ENCODE measurements at regions not wholly inside any gene's neighbourhood (a gene's known extent, or its start where the extent isn't known, plus 50 kb on each side); places are given as distances from the start of the nearest gene placed in this dataset.

DNA sequence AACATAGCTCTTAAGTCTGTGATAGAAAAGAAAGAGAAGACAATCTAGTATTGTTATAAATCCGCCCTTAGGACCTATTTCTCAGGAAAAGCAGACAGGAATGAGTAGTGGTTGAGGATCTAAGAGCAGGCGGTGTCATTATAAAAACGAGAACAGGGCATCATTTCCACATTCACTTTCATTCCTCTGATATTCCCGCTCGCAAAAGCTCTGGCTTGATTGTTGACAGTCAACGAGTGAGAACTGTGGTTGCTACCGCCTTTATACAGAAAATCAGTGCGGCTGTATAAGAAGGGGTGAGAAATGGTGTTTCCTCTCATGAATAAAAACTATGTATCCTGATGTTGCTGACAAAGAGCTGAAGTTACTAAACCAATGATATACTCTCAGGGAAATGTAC, 1409.6 kb upstream of the WWC1 start:
- TF ChIP-seq, protein P1, sequence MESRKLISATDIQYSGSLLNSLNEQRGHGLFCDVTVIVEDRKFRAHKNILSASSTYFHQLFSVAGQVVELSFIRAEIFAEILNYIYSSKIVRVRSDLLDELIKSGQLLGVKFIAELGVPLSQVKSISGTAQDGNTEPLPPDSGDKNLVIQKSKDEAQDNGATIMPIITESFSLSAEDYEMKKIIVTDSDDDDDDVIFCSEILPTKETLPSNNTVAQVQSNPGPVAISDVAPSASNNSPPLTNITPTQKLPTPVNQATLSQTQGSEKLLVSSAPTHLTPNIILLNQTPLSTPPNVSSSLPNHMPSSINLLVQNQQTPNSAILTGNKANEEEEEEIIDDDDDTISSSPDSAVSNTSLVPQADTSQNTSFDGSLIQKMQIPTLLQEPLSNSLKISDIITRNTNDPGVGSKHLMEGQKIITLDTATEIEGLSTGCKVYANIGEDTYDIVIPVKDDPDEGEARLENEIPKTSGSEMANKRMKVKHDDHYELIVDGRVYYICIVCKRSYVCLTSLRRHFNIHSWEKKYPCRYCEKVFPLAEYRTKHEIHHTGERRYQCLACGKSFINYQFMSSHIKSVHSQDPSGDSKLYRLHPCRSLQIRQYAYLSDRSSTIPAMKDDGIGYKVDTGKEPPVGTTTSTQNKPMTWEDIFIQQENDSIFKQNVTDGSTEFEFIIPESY (IDR thresholded peaks at IDR 0.05), result no peak
- no peak for TF ChIP-seq HNF4A (conservative IDR thresholded peaks at IDR 0.05)
- no peak for TF ChIP-seq RXRA (IDR thresholded peaks at IDR 0.05)
- TF ChIP-seq YY1 (IDR thresholded peaks at IDR 0.05), result no peak
- TF ChIP-seq, protein P2, sequence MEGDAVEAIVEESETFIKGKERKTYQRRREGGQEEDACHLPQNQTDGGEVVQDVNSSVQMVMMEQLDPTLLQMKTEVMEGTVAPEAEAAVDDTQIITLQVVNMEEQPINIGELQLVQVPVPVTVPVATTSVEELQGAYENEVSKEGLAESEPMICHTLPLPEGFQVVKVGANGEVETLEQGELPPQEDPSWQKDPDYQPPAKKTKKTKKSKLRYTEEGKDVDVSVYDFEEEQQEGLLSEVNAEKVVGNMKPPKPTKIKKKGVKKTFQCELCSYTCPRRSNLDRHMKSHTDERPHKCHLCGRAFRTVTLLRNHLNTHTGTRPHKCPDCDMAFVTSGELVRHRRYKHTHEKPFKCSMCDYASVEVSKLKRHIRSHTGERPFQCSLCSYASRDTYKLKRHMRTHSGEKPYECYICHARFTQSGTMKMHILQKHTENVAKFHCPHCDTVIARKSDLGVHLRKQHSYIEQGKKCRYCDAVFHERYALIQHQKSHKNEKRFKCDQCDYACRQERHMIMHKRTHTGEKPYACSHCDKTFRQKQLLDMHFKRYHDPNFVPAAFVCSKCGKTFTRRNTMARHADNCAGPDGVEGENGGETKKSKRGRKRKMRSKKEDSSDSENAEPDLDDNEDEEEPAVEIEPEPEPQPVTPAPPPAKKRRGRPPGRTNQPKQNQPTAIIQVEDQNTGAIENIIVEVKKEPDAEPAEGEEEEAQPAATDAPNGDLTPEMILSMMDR (IDR thresholded peaks at IDR 0.05; ENCODE audit: low read depth, low read length, missing input control), result no peak
- no peak for TF ChIP-seq TAF1 (conservative IDR thresholded peaks at IDR 0.05)
- TF ChIP-seq GABPA (IDR thresholded peaks at IDR 0.05 in 1 of 2, conservative IDR thresholded peaks at IDR 0.05 in 1 of 2), result no peak
- TF ChIP-seq FOXA1 (IDR thresholded peaks at IDR 0.05), result no peak
- TF ChIP-seq, protein P3, sequence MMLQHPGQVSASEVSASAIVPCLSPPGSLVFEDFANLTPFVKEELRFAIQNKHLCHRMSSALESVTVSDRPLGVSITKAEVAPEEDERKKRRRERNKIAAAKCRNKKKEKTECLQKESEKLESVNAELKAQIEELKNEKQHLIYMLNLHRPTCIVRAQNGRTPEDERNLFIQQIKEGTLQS (IDR thresholded peaks at IDR 0.05), result no peak
- no peak for TF ChIP-seq RAD21 (IDR thresholded peaks at IDR 0.05)
- TF ChIP-seq MAX (IDR thresholded peaks at IDR 0.05), result no peak
- TF ChIP-seq EGR1 (IDR thresholded peaks at IDR 0.05; ENCODE audit: low read depth in 2 of 2), result no peak
- TF ChIP-seq NR2F2 (IDR thresholded peaks at IDR 0.05), result no peak
- TF ChIP-seq HNF4G (IDR thresholded peaks at IDR 0.05), result no peak
- TF ChIP-seq JUND (IDR thresholded peaks at IDR 0.05), result no peak
- Histone ChIP-seq H3K9ac (ENCODE audit: low read depth in 1 of 2, low read length in 2 of 2) (no peak overlapping the region), H3K36me3 (ENCODE audit: control insufficient read depth in 4 of 4, insufficient read depth in 3 of 4, low read depth in 1 of 4, low read length in 3 of 4) (no peaks in the 10 kb centered on the region), H3K27me3 (ENCODE audit: control insufficient read depth in 4 of 4, insufficient read depth in 4 of 4, low read length in 3 of 4) (no peaks in the 10 kb centered on the region), H3K4me1 (ENCODE audit: control insufficient read depth in 4 of 4, insufficient read depth in 4 of 4, low read length in 3 of 4) (no peaks in the 10 kb centered on the region), H3K9me3 (ENCODE audit: control insufficient read depth in 4 of 4, low read length in 3 of 4) (no peaks in the 10 kb centered on the region), H3K4me3 (ENCODE audit: low read depth in 1 of 3, low read length in 3 of 3) (no peak overlapping the region), H3K27ac (ENCODE audit: low read depth in 1 of 2, low read length in 2 of 2) (no peak overlapping the region)
- DNase-seq (ENCODE audit: low spot score), result no peak
- WGBS, result 69% methylated on average over 8 of the region's 8 CpGs

GRCh38 chr5:166883016-166883415, 1408.4 kb upstream of the WWC1 start:
- no peak for DNase-seq (ENCODE audit: low spot score)
- Histone ChIP-seq H3K36me3 (ENCODE audit: control insufficient read depth in 4 of 4, insufficient read depth in 3 of 4, low read depth in 1 of 4, low read length in 3 of 4) (no peaks in the 10 kb centered on the region), H3K27ac (ENCODE audit: low read depth in 1 of 2, low read length in 2 of 2) (no peak overlapping the region), H3K4me1 (ENCODE audit: control insufficient read depth in 4 of 4, insufficient read depth in 4 of 4, low read length in 3 of 4) (no peaks in the 10 kb centered on the region), H3K9me3 (ENCODE audit: control insufficient read depth in 4 of 4, low read length in 3 of 4) (no peaks in the 10 kb centered on the region), H3K4me3 (ENCODE audit: low read depth in 1 of 3, low read length in 3 of 3) (no peak overlapping the region), H3K27me3 (ENCODE audit: control insufficient read depth in 4 of 4, insufficient read depth in 4 of 4, low read length in 3 of 4) (no peaks in the 10 kb centered on the region), H3K9ac (ENCODE audit: low read depth in 1 of 2, low read length in 2 of 2) (no peak overlapping the region)
- TF ChIP-seq NR2F2 (IDR thresholded peaks at IDR 0.05) (no peak), REST (IDR thresholded peaks at IDR 0.05) (no peak), MAX (IDR thresholded peaks at IDR 0.05) (no peak), YY1 (IDR thresholded peaks at IDR 0.05) (no peak), TAF1 (conservative IDR thresholded peaks at IDR 0.05) (no peak), FOXA2 (IDR thresholded peaks at IDR 0.05) (no peak), JUND (IDR thresholded peaks at IDR 0.05) (no peak), GABPA (IDR thresholded peaks at IDR 0.05 in 1 of 2, conservative IDR thresholded peaks at IDR 0.05 in 1 of 2) (no peak), FOXA1 (IDR thresholded peaks at IDR 0.05) (no peak), SP1 (IDR thresholded peaks at IDR 0.05) (no peak), HNF4G (IDR thresholded peaks at IDR 0.05) (no peak), EGR1 (IDR thresholded peaks at IDR 0.05; ENCODE audit: low read depth in 2 of 2) (no peak), RXRA (IDR thresholded peaks at IDR 0.05) (no peak), HNF4A (conservative IDR thresholded peaks at IDR 0.05) (no peak), RAD21 (IDR thresholded peaks at IDR 0.05) (no peak)
- TF ChIP-seq, protein P1 (IDR thresholded peaks at IDR 0.05), result no peak
- TF ChIP-seq, protein P2 (IDR thresholded peaks at IDR 0.05; ENCODE audit: low read depth, low read length, missing input control), result no peak
- TF ChIP-seq, protein P3 (IDR thresholded peaks at IDR 0.05), result no peak
- 69% methylated on average over 4 of the region's 4 CpGs for WGBS

Measured in liver (tissue), 8 donors.